NCI-H345 (cell line): ENCODE measurements at regions not wholly inside any gene's neighbourhood (a gene's known extent, or its start where the extent isn't known, plus 50 kb on each side); places are given as distances from the start of the nearest gene placed in this dataset.
"Not testable (repeated sequence)": the region's sequence is repeated elsewhere in the genome, so short reads cannot be mapped to it uniquely, and the experiment has no call there.

Experiments used
- DNase-seq: peaks from one replicate; lab custom pipeline; 2025; lab: John Stamatoyannopoulos, UW

- no peak for DNase-seq
Measured at GRCh38 chr9:11144746-11145145, 531.9 kb upstream of the PTPRD start.

DNA sequence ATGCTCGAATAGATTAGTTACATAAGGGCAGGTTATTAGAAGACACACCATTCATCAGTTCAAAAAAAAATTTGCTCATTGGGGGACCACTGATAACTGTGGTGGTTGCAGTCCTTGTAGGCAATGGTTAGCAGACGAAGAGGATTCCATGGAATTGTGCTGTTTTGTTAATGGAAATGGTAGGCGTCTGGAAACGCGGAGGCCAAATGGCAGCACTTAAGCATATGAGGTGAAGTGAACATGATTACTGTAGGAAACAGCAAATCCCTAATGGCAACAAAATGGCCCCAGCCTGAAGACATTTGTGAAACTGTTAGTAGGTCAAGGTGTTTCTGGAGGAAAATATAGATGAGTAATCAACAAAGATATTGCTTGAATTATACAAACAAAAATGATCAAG, 535.4 kb upstream of the PTPRD start:
- no peak for DNase-seq

- no peak for DNase-seq
Measured at GRCh38 chr9:11149065-11149464, 536.3 kb upstream of the PTPRD start.

- DNase-seq = no peak
Measured at GRCh38 chr9:11158063-11158462, 545.3 kb upstream of the PTPRD start.

- no peak for DNase-seq
Measured at GRCh38 chr9:11158676-11159075, 545.9 kb upstream of the PTPRD start.

GRCh38 chr9:11159318-11159862, 546.6 kb upstream of the PTPRD start:
- no peak for DNase-seq

- DNase-seq = no peak
Measured at GRCh38 chr9:11163843-11164242, 551.0 kb upstream of the PTPRD start.

GRCh38 chr9:11182001-11182400, 569.2 kb upstream of the PTPRD start:
- no peak for DNase-seq

- DNase-seq = no peak
Measured at GRCh38 chr9:11190719-11191118, 577.9 kb upstream of the PTPRD start.

DNA sequence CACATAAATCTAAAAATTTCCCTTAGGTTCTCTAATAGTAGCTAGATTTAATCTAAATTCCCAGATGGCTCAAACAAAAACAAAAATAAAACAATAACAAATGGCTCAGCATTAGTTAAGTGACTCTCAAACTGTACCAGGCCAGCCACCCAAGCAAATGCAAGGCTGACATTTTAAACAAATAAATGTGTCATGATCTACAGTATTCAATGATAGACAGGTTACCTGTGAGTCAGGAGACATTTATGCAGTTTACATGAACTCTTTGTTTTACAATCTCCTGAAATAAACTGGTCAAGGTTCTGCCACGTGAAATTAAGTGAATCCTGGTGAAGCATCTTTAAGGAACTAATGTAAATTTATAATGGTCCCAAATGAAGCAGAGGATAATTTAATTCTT, 580.2 kb upstream of the PTPRD start:
- DNase-seq = no peak

DNA sequence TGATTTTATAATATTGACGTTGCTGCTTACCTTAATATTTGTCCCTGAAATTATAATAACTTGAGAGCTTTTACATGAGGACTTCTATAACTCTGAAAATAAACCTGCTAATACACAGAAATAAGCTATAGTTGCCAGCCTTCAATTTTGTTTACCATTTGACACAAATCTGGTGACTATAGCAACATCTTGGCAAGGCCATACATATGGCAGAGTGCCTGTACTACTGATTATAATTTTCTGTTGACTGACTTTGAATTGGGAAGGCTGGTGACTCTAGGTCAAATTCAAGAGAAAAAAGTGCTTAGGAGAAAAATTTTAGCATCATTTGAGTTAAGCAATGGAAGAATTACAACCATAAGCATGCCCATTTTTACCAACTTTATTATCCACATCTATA, 581.4 kb upstream of the PTPRD start:
- no peak for DNase-seq

DNA sequence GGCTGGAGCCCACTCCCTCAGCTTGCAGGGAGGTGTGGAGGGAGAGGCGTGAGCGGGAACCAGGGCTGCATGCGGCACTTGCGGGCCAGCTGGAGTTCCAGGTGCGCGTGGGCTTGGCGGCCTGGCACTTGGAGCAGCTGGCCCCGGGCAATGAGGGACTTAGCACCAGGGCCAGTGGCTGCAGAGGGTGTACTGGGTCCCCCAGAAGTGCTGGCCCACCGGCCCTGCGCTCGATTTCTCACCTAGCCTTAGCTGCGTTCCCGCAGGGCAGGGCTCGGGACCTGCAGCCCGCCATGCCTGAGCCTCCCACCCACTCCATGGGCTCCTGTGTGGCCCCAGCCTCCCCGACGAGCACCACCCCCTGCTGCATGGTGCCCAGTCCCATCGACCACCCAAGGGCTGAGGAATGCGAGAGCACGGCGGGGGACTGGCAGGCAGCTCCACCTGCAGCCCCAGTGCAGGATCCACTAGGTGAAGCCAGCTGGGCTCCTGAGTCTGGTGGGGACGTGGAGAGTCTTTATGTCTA, 584.1 kb upstream of the PTPRD start:
- DNase-seq = not testable (repeated sequence)

GRCh38 chr9:11199335-11199734, 586.5 kb upstream of the PTPRD start:
- no peak for DNase-seq

DNA sequence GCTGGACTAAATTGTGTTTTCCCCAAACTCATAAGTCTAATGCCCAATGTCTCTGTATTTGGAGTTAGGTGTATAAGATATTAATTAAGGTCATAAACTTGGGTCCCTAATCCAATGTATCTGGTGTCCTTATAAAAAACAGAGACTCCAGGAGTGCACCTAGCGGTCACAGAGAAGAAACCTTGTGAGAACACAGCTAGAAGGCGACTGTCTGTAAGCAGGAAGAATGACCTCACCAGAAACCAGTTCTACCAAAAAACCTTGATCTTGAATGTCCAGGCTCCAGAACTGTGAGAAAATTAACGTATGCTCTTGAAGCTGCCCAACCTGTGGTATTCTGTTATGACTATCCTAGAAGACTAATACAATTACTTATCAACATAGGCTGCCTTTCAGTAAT, 591.7 kb upstream of the PTPRD start:
- DNase-seq = no peak

GRCh38 chr9:11206925-11207324, 594.1 kb upstream of the PTPRD start:
- DNase-seq = no peak

- DNase-seq = no peak
Measured at GRCh38 chr9:11233696-11234095, 620.9 kb upstream of the PTPRD start.

GRCh38 chr9:11235061-11235460, 622.3 kb upstream of the PTPRD start:
- DNase-seq = no peak

DNA sequence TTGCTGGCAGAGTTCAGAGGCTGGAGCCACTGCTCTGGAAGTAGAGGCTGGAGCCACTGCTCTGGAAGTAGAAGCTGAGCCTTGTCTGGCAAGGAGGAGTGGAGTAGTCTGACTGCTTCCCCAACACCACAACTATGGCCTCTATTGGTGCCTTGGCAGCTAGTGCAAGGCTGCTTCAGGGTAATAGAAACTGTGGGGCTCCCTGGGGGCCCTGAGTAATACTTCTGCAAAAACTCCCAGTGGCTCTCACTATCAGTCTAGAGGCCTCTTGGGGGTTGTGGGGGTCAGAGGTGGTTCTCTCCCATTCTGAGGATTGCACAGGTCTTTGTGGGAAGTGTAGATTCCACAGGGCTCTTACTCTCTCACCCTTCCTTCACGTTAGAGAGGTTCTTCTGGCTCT, 629.0 kb upstream of the PTPRD start:
- DNase-seq = no peak

GRCh38 chr9:11257992-11258391, 645.2 kb upstream of the PTPRD start:
- DNase-seq = no peak

DNA sequence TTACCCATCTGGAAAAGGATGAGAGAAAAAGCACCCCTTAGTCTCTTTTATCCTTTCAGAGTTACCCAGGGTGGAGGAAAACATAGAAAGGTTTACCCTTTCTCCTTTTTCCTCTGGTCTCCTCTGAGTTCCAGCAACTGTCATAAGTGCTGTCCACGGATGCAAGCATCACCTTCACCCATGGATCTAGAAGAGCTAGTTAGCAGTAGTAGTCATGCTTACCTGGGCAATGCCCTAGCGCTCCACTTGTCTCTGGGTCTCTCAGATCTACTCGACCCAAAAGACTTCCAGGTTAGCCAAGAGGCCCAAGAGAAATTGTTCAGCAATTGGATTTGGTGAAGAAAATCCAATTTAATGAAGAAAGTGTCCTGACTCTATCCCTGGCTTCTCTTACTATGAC, 656.2 kb upstream of the PTPRD start:
- DNase-seq = no peak

DNA sequence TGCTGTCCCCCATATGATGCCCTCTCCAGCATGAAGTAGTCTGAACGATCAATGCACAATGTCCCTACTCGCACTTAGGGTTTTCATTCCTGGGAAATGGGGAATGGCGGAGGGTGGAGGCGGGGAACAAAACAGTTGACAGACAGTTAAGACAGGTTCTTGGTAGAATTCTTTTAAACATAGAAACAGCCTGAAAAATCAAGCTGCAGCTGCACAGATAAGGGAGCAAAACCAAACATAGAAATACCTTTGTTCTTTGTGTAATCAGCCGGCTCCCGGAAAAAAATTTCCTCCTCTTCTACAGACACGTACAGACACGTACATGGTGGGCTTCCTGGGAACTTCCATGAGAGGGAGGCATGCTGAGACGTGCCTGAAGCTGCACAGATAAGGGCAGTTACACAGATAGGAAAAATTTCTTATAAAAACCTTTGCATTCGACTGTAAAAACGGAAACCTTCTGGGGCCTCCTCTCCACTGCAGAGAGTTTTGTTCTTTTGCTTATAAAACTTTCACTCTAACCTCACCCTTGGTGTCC, 662.4 kb upstream of the PTPRD start:
- DNase-seq = no peak

DNA sequence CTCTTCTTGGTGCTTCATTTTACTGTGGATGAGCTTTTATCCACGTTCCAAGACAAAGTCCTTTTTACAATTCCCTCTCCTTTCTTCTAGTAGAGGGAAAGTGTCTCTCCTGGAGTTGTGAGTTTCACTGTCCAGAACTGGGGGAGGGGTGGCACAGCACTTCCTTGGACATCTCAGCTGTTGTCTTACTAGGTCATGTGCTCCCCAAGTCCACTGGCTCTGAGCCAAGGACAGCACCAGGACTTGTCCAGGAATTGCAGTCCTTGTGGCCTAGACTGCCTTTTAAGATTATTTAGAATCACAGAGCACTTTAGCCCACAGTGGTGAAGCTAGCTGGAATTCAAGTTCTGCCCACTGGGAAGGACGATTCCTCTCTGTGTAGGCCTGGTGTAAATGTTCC, 700.2 kb upstream of the PTPRD start:
- no peak for DNase-seq

DNA sequence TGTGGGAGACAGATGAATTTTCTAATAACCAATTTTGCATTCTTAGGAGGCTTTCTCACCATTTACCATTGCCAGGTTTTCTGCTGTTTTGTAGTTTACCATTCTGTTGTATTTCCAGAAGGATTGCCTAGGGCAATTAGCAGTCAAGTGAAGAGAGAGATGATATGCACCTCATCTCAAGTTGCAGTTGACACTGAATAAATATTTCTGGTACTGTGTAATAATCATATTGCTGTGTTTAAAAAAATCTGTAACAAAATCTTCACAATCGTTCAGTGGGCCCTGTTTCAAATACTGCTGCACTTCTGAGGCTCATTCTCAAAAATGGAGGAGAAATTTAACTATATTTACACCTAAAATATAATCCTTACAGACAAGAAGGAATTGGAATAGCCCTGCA, 706.1 kb upstream of the PTPRD start:
- DNase-seq = no peak

- peak; percentile 9 for DNase-seq
Measured at GRCh38 chr9:11319538-11319937, 706.7 kb upstream of the PTPRD start.
